Osteoblast (primary cell): ENCODE measurements at regions not wholly inside any gene's neighbourhood (a gene's known extent, or its start where the extent isn't known, plus 50 kb on each side); places are given as distances from the start of the nearest gene placed in this dataset.

Source experiments
- DNase-seq: peaks from one replicate; pipeline ENCODE4 v3.0.0; 2011; ENCODE audit warnings: low spot score, mixed read lengths; ENCODE audit not compliant: insufficient read length; ENCODE audit errors: missing footprints
- H2AFZ ChIP-seq: 2 replicates; pipeline ENCODE4 v1.6.0; 2011; ENCODE audit warnings: mild to moderate bottlenecking, low read length
- H3K27ac ChIP-seq: 2 replicates; pipeline ENCODE4 v1.5.1; 2011; ENCODE audit warnings: mild to moderate bottlenecking, low read depth, low read length, moderate library complexity
- H3K27me3 ChIP-seq: 2 replicates; pipeline ENCODE4 v1.6.0; 2012; ENCODE audit warnings: mild to moderate bottlenecking, control low read depth, inconsistent platforms, low read length, moderate library complexity; ENCODE audit not compliant: insufficient read depth
- H3K36me3 ChIP-seq: 2 replicates; pipeline ENCODE4 v1.5.1; 2011; ENCODE audit warnings: mild to moderate bottlenecking, low read length, control low read depth, moderate library complexity; ENCODE audit not compliant: insufficient read depth
- H3K4me1 ChIP-seq: 2 replicates; pipeline ENCODE4 v1.5.1; 2011; ENCODE audit warnings: mild to moderate bottlenecking, low read length, control low read depth, moderate library complexity; ENCODE audit not compliant: insufficient read depth
- H3K4me2 ChIP-seq: 2 replicates; pipeline ENCODE4 v1.6.0; 2011; ENCODE audit warnings: mild to moderate bottlenecking, low read length; ENCODE audit not compliant: insufficient read depth
- H3K4me3 ChIP-seq: fragments of 200-600 bp; sonication (generic); 3 replicates; pipeline ENCODE4 v1.5.1; 2012; ENCODE audit warnings: mild to moderate bottlenecking, low read length, inconsistent platforms; ENCODE audit not compliant: insufficient read depth
- H3K79me2 ChIP-seq: 2 replicates; pipeline ENCODE4 v1.6.0; 2012; ENCODE audit warnings: mild to moderate bottlenecking, low read length, control low read depth, inconsistent platforms; ENCODE audit not compliant: insufficient read depth
- H3K9me3 ChIP-seq: 2 replicates; pipeline ENCODE4 v1.5.1; 2011; ENCODE audit warnings: low read depth, low read length, control low read depth
- H4K20me1 ChIP-seq: 2 replicates; pipeline ENCODE4 v1.6.0; 2012; ENCODE audit warnings: mild to moderate bottlenecking, low read length, control low read depth; ENCODE audit not compliant: insufficient read depth
- CTCF ChIP-seq: IDR thresholded peaks from 2 replicates; pipeline ENCODE4 v1.5.1; 2011; ENCODE audit warnings: mild to moderate bottlenecking, low read depth, low read length, moderate library complexity; ENCODE audit errors: extremely low read depth

GRCh38 chr14:36047912-36048311, 128.6 kb downstream of the PTCSC3 start:
- no peaks in the 10 kb centered on the region for H3K4me1 ChIP-seq
- no peaks in the 10 kb centered on the region for H3K36me3 ChIP-seq
- H3K4me2 ChIP-seq, result no peak overlapping the region
- H3K4me3 ChIP-seq, result no peak overlapping the region
- H3K9me3 ChIP-seq, result no peaks in the 10 kb centered on the region
- no peaks in the 10 kb centered on the region for H4K20me1 ChIP-seq
- DNase-seq, result no peak
- no peak for TF ChIP-seq CTCF
- H2AFZ ChIP-seq, result no peak overlapping the region
- H3K27ac ChIP-seq, result no peak overlapping the region
- no peaks in the 10 kb centered on the region for H3K27me3 ChIP-seq
- H3K79me2 ChIP-seq, result no peaks in the 10 kb centered on the region

- TF ChIP-seq CTCF, result no peak
- no peaks in the 10 kb centered on the region for H3K79me2 ChIP-seq
- no peak for DNase-seq
Measured at GRCh38 chr14:36035675-36036074, 140.8 kb downstream of the PTCSC3 start.

GRCh38 chr14:36028665-36029064, 147.9 kb downstream of the PTCSC3 start:
- no peaks in the 10 kb centered on the region for H3K79me2 ChIP-seq
- no peak overlapping the region for H3K4me2 ChIP-seq
- H2AFZ ChIP-seq, result no peak overlapping the region
- no peaks in the 10 kb centered on the region for H3K4me1 ChIP-seq
- no peaks in the 10 kb centered on the region for H4K20me1 ChIP-seq
- no peaks in the 10 kb centered on the region for H3K9me3 ChIP-seq
- no peak overlapping the region for H3K27ac ChIP-seq
- DNase-seq, result no peak
- no peak for TF ChIP-seq CTCF
- no peaks in the 10 kb centered on the region for H3K36me3 ChIP-seq
- no peak overlapping the region for H3K4me3 ChIP-seq
- H3K27me3 ChIP-seq, result no peaks in the 10 kb centered on the region

More at GRCh38 chr14:36035675-36036074, 140.8 kb downstream of the PTCSC3 start:
- Histone ChIP-seq H4K20me1 (no peaks in the 10 kb centered on the region), H3K4me2 (no peak overlapping the region), H3K27me3 (no peaks in the 10 kb centered on the region), H2AFZ (no peak overlapping the region), H3K4me3 (no peak overlapping the region), H3K4me1 (no peaks in the 10 kb centered on the region), H3K36me3 (no peaks in the 10 kb centered on the region), H3K9me3 (no peaks in the 10 kb centered on the region), H3K27ac (no peak overlapping the region)

- H3K4me2 ChIP-seq, result no peak overlapping the region
- H3K9me3 ChIP-seq, result no peaks in the 10 kb centered on the region
- H2AFZ ChIP-seq, result no peak overlapping the region
- H3K27ac ChIP-seq, result no peak overlapping the region
- DNase-seq, result no peak
- H3K4me1 ChIP-seq, result no peaks in the 10 kb centered on the region
- H4K20me1 ChIP-seq, result no peaks in the 10 kb centered on the region
- no peaks in the 10 kb centered on the region for H3K79me2 ChIP-seq
- no peaks in the 10 kb centered on the region for H3K36me3 ChIP-seq
- H3K4me3 ChIP-seq, result no peak overlapping the region
- no peak for TF ChIP-seq CTCF
- H3K27me3 ChIP-seq, result no peaks in the 10 kb centered on the region
Measured at GRCh38 chr14:36028218-36028617, 148.3 kb downstream of the PTCSC3 start.
